OCI-LY7 (cell line): ENCODE measurements at regions not wholly inside any gene's neighbourhood (a gene's known extent, or its start where the extent isn't known, plus 50 kb on each side); places are given as distances from the start of the nearest gene placed in this dataset.

ENCODE experiments used
- BruUV-seq: library from RNA; stranded (reverse); fragments of 400-500 nt; replicated peaks from 2 replicates; lab custom pipeline; 2021; lab: Mats Ljungman, UMichigan
- CTCF ChIA-PET: fragments of 300-600 bp; sonication (Branson Sonifier 250); formaldehyde crosslinking; loops from one replicate; lab custom pipeline; 2022; ENCODE audit warnings: antibody characterized with exemption; ENCODE audit not compliant: unreplicated experiment; lab: Charles Lee
- POLR2A ChIA-PET: fragments of 300-600 bp; sonication (Branson Sonifier 250); formaldehyde crosslinking; loops from one replicate; lab custom pipeline; 2022; ENCODE audit warnings: antibody characterized with exemption; lab: Charles Lee
- DNase-seq: peaks from one replicate; pipeline ENCODE4 v3.0.0-alpha.2; 2015; ENCODE audit warnings: low spot score
- H2AFZ ChIP-seq: fragments of 200-600 bp; sonication (generic), shearing (Covaris generic); 2 replicates; pipeline ENCODE4 v1.6.1; 2014; ENCODE audit warnings: mild to moderate bottlenecking, antibody characterized with exemption, low read length, moderate library complexity
- H3K27ac ChIP-seq: fragments of 200-600 bp; sonication (generic); 2 replicates; pipeline ENCODE4 v1.5.1; 2014; ENCODE audit warnings: mixed run types, low read depth, mild to moderate bottlenecking, moderate library complexity, low read length, inconsistent platforms; ENCODE audit not compliant: poor library complexity, severe bottlenecking
- H3K36me3 ChIP-seq: fragments of 200-600 bp; sonication (generic); 2 replicates; pipeline ENCODE4 v1.6.1; 2014; ENCODE audit warnings: mild to moderate bottlenecking, antibody characterized with exemption, low read length, moderate library complexity, mixed read lengths; ENCODE audit not compliant: insufficient read depth
- H3K4me1 ChIP-seq: fragments of 200-600 bp; sonication (generic); 2 replicates; pipeline ENCODE4 v1.5.1; 2014; ENCODE audit warnings: mild to moderate bottlenecking, low read length; ENCODE audit not compliant: insufficient read depth, poor library complexity, severe bottlenecking
- H3K4me2 ChIP-seq: fragments of 200-600 bp; sonication (generic); 2 replicates; pipeline ENCODE4 v1.6.1; 2014; ENCODE audit warnings: mild to moderate bottlenecking, low read length
- H3K4me3 ChIP-seq: fragments of 200-600 bp; sonication (generic); 2 replicates; pipeline ENCODE4 v1.5.1; 2014; ENCODE audit warnings: mild to moderate bottlenecking, low read depth, low read length; ENCODE audit not compliant: poor library complexity, severe bottlenecking
- H3K79me2 ChIP-seq: fragments of 200-600 bp; sonication (generic); 2 replicates; pipeline ENCODE4 v1.6.1; 2016; ENCODE audit warnings: low read depth, mild to moderate bottlenecking, low read length, moderate library complexity, mixed read lengths; ENCODE audit not compliant: insufficient read depth
- H3K9me2 ChIP-seq: fragments of 200-600 bp; sonication (generic); 2 replicates; pipeline ENCODE4 v1.6.1; 2016; ENCODE audit warnings: mild to moderate bottlenecking, low read length, mixed read lengths; ENCODE audit not compliant: insufficient read depth
- H3K9me3 ChIP-seq: fragments of 200-600 bp; sonication (generic); 2 replicates; pipeline ENCODE4 v1.6.1; 2014; ENCODE audit warnings: mild to moderate bottlenecking, mixed run types, low read length, mixed read lengths
- H4K20me1 ChIP-seq: fragments of 200-600 bp; sonication (generic); 2 replicates; pipeline ENCODE4 v1.6.1; 2014; ENCODE audit warnings: mild to moderate bottlenecking, antibody characterized with exemption, low read length, moderate library complexity, mixed read lengths; ENCODE audit not compliant: insufficient read depth
- EZH2phosphoT487 ChIP-seq: fragments of 200-600 bp; sonication (generic); IDR thresholded peaks from 2 replicates; pipeline ENCODE4 v1.6.1; 2018; ENCODE audit warnings: low read depth, borderline replicate concordance, mild to moderate bottlenecking, mixed run types, antibody characterized with exemption, low read length, moderate library complexity, mixed read lengths
- intact Hi-C: fragments of 100-400 bp; cut with micrococcal nuclease; formaldehyde crosslinking; loops from one replicate; pipeline ENCODE4 v1.10.0; 2022; ENCODE audit not compliant: unreplicated experiment
- TF ChIP-seq, protein P1 (sequence below): fragments of 200-600 bp; sonication (generic); conservative IDR thresholded peaks from 2 replicates; pipeline ENCODE4 v1.5.1; 2014; ENCODE audit warnings: mild to moderate bottlenecking, antibody characterized with exemption, low read length, moderate library complexity, mixed read lengths

DNA sequence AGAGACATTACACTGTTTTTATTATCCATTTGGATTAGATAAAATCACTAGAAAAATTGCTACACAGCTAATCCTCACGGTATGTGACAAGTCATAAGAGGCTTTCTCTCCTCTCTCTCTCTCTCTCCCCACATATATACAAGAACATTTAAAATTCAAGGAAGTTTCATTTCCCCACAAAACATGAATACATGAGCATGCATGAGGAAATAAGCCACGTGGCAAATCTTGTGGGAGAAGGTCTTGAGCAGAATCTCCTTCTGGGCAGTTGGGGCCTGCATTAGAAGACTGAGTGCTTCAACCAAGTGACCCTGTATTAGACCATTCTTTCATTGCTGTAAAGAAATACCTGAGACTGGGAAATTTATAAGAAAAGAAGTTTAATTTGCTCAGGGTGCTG, 1313.1 kb downstream of the MRPL39 start:
- Histone ChIP-seq H3K27ac (no peak overlapping the region), H3K4me2 (no peak overlapping the region), H3K79me2 (no peaks in the 10 kb centered on the region), H2AFZ (no peak overlapping the region), H3K9me3 (peaks cover 32% of the 10 kb centered on the region), H3K4me3 (no peak overlapping the region), H4K20me1 (no peaks in the 10 kb centered on the region), H3K9me2 (no peaks in the 10 kb centered on the region), H3K36me3 (no peaks in the 10 kb centered on the region), H3K4me1 (no peaks in the 10 kb centered on the region)
- no peak for DNase-seq
- intact Hi-C loops: no loop called here
- TF ChIP-seq EZH2phosphoT487: no peak
- TF ChIP-seq, protein P1, sequence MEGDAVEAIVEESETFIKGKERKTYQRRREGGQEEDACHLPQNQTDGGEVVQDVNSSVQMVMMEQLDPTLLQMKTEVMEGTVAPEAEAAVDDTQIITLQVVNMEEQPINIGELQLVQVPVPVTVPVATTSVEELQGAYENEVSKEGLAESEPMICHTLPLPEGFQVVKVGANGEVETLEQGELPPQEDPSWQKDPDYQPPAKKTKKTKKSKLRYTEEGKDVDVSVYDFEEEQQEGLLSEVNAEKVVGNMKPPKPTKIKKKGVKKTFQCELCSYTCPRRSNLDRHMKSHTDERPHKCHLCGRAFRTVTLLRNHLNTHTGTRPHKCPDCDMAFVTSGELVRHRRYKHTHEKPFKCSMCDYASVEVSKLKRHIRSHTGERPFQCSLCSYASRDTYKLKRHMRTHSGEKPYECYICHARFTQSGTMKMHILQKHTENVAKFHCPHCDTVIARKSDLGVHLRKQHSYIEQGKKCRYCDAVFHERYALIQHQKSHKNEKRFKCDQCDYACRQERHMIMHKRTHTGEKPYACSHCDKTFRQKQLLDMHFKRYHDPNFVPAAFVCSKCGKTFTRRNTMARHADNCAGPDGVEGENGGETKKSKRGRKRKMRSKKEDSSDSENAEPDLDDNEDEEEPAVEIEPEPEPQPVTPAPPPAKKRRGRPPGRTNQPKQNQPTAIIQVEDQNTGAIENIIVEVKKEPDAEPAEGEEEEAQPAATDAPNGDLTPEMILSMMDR: no peak
- POLR2A ChIA-PET: no interaction called here
- CTCF ChIA-PET: no interaction called here
- no TSS peak for BruUV-seq

DNA sequence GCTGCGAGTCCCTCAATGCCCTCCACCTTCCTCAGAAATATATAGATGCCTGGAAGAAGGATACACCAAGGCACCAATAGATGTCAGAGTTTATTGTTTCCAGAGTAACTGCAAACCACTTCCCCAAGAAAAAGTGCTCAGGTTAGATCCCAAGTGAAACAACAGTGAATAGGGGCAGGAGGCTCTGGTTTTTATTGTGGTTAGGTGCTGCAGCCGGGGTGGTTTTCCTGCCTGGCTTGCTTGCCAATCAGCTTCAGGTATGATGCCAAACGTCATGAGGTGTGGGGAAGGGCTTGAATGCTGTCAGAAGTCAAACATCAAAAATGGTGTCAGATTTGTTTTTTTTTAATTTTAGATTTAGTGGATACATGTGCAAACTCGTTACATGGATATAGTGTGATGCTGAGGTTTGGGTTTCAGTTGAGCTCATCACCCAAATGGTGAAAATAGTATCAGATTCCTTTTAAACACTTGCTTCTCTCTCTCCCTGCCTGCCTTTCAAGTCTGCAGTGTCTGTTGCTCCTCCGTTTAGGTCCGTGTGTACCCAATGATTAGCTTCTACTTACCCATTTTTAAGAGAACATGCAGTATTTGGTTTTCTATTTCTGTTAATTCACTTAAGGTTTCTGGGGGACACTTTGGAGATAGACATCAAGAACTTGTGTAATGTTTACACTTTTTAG, 1317.0 kb downstream of the MRPL39 start:
- H3K4me2 ChIP-seq: no peak overlapping the region
- no peaks in the 10 kb centered on the region for H3K9me2 ChIP-seq
- CTCF ChIA-PET: no interaction called here
- POLR2A ChIA-PET: no interaction called here
- no peaks in the 10 kb centered on the region for H3K4me1 ChIP-seq
- no peaks in the 10 kb centered on the region for H3K36me3 ChIP-seq
- H4K20me1 ChIP-seq: no peaks in the 10 kb centered on the region
- BruUV-seq: no TSS peak
- H2AFZ ChIP-seq: no peak overlapping the region
- TF ChIP-seq, protein P1: no peak
- no peak for TF ChIP-seq EZH2phosphoT487
- peaks cover 33% of the 10 kb centered on the region; the same call in 1 of the 2 replicates for H3K9me3 ChIP-seq
- H3K27ac ChIP-seq: no peak overlapping the region
- DNase-seq: no peak
- intact Hi-C loops: no loop called here
- H3K4me3 ChIP-seq: no peak overlapping the region
- no peaks in the 10 kb centered on the region for H3K79me2 ChIP-seq

DNA sequence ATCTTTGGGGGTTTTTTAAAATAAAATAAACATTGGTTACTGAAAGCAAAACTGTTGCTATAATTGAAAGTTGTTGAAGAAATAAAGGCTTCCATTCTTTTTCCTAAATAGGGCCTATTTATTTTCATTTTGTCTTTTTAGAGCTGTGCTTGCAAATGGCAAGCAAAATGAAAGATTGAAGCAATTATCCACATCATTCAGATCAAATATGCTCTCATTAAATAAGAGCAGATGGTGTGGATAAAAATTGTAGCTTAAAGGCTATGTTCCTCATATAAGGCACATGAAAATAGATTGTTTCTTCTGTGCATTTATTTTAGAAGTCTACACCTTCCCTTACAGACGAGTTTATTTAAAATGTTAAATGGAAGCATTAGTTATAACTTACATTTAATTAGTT, 1317.7 kb downstream of the MRPL39 start:
- TF ChIP-seq EZH2phosphoT487: no peak
- TF ChIP-seq, protein P1: no peak
- H3K4me3 ChIP-seq: no peak overlapping the region
- no peaks in the 10 kb centered on the region for H3K9me2 ChIP-seq
- H4K20me1 ChIP-seq: no peaks in the 10 kb centered on the region
- H3K9me3 ChIP-seq: peaks cover 33% of the 10 kb centered on the region; the same call in 1 of the 2 replicates
- H3K4me2 ChIP-seq: no peak overlapping the region
- no peak overlapping the region for H3K27ac ChIP-seq
- no TSS peak for BruUV-seq
- POLR2A ChIA-PET: no interaction called here
- H3K36me3 ChIP-seq: no peaks in the 10 kb centered on the region
- CTCF ChIA-PET: no interaction called here
- H2AFZ ChIP-seq: no peak overlapping the region
- no peaks in the 10 kb centered on the region for H3K4me1 ChIP-seq
- H3K79me2 ChIP-seq: no peaks in the 10 kb centered on the region
- intact Hi-C loops: no loop called here
- DNase-seq: no peak
